ENCODE measurements at regions not wholly inside any gene's neighbourhood (a gene's known extent, or its start where the extent isn't known, plus 50 kb on each side); places are given as distances from the start of the nearest gene placed in this dataset.

DNA sequence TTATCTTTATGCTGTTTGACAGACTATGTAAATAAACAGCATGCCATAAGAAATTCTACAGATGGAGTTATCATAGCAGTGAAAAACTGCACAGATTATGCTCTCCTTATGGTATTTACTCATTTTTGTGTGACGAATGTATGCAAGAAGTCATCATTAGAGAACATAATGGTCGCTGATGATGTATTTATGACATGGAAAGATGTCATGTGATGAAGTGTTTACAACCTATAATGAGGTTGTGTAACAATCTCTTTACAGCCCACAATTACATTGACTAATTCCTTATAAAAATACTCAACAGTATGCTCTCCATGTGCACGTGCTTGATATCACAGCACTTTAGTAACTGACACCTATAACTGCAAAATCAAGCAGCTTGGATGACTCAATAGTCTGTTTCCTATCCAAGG is 192.4 kb downstream of the BMP2 start:
- no peak for TF ChIP-seq POLR2A (IDR thresholded peaks at IDR 0.05)
- TF ChIP-seq, protein P1, sequence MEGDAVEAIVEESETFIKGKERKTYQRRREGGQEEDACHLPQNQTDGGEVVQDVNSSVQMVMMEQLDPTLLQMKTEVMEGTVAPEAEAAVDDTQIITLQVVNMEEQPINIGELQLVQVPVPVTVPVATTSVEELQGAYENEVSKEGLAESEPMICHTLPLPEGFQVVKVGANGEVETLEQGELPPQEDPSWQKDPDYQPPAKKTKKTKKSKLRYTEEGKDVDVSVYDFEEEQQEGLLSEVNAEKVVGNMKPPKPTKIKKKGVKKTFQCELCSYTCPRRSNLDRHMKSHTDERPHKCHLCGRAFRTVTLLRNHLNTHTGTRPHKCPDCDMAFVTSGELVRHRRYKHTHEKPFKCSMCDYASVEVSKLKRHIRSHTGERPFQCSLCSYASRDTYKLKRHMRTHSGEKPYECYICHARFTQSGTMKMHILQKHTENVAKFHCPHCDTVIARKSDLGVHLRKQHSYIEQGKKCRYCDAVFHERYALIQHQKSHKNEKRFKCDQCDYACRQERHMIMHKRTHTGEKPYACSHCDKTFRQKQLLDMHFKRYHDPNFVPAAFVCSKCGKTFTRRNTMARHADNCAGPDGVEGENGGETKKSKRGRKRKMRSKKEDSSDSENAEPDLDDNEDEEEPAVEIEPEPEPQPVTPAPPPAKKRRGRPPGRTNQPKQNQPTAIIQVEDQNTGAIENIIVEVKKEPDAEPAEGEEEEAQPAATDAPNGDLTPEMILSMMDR (IDR thresholded peaks at IDR 0.05 in 4 of 5, conservative IDR thresholded peaks at IDR 0.05 in 1 of 5): no peak
